Anterior cingulate cortex (tissue), 58 donors: ENCODE measurements at regions not wholly inside any gene's neighbourhood (a gene's known extent, or its start where the extent isn't known, plus 50 kb on each side); places are given as distances from the start of the nearest gene placed in this dataset.
"Not testable (repeated sequence)": the region's sequence is repeated elsewhere in the genome, so short reads cannot be mapped to it uniquely, and the experiment has no call there.

ENCODE experiments used
- DNase-seq, 58 donors: peaks; one replicate each; lab custom pipeline; 2025; lab: John Stamatoyannopoulos, UW

DNA sequence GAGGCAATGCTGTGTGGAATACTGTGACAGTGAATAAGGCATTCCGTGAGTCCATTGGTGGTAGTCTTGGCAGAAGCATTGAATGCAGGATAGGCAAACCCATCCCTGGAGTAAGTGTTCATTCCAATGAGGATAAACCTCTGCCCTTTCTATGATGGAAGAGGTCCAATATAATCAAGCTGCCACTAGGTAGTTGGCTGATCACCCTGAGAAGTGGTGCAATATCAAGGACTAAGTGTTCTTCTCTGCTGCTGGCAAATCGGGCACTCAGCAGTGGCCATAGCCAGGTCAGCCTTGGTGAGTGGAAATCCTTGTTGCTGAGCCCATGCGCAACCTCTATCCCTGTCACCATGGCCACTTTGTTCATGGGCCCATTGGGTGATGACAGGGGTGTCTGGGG is 70.1 kb downstream of the FBXO4 start:
- DNase-seq, result no peak

- no peak for DNase-seq
These were observed 76.6 kb downstream of the FBXO4 start for GRCh38 chr5:42001673-42002072.

- DNase-seq, result not testable (repeated sequence)
These were observed 78.8 kb downstream of the FBXO4 start for GRCh38 chr5:42003852-42004251.

DNA sequence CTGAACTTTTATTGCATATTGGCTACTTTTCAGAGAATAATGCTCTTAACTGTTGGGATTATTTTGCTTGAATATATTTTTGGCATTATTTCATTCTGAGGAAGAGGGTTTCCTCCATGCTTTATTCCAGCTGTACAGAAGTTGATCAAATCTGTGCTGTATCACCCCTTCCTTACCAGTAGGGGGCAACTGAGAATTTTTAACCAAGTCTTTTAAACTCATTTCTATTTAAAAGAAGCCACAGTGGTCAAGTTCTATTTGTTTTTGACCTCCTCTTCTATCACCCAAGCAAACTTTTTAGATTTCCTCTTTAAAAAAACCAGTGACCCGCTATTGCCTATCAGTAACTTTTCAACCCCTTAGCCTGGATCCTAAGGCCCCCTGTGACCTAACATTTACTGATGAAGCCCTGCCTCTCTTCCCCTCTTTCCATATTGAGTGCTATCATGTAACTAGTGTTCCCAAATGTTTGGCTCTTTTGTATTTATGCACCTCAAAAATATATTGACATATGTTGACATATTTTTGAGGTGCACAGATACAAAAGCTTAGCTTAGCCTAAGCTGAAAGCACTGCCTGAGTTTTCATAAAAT is 80.6 kb downstream of the FBXO4 start:
- DNase-seq, result no peak

DNA sequence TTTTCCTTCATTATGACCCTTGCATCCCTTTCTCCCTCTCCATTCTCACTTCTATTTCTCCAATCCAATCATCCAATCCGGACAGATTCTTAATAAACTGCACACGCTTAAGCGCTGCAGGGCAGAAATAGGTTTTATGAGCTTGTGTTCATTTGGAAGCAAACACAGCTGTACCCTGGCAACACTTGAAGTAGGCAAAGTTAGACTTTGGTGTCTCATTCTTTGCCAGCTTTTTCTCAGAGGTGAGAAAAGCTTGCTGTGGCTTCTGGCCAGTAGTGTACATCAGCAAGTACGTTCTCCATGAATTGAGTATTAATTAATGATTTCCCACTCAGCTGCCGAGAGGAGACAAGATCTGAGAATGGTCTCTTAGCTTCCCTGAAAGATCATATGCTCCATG is 88.5 kb downstream of the FBXO4 start:
- DNase-seq, result no peak

DNA sequence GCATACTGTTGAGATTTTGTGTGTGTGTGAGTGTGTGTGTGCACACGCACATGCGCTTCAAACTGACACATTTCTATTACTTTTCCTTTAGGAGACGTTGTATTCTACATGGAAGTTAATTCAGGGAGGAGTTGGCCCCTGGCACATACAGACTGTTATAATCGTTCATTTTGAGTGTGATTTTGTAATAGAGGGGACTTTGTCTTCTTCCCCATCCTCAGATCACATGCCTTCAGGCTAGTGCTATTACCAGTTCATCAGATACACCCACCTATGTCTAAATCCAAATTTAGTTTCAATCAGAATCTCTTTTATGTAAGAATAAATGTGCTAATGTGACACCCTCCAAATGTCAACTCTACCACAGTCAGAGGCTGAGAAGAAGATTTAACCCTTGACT is 90.2 kb downstream of the FBXO4 start:
- DNase-seq, result no peak

- no peak for DNase-seq
These were observed 90.6 kb downstream of the FBXO4 start for GRCh38 chr5:42015681-42016080.

DNA sequence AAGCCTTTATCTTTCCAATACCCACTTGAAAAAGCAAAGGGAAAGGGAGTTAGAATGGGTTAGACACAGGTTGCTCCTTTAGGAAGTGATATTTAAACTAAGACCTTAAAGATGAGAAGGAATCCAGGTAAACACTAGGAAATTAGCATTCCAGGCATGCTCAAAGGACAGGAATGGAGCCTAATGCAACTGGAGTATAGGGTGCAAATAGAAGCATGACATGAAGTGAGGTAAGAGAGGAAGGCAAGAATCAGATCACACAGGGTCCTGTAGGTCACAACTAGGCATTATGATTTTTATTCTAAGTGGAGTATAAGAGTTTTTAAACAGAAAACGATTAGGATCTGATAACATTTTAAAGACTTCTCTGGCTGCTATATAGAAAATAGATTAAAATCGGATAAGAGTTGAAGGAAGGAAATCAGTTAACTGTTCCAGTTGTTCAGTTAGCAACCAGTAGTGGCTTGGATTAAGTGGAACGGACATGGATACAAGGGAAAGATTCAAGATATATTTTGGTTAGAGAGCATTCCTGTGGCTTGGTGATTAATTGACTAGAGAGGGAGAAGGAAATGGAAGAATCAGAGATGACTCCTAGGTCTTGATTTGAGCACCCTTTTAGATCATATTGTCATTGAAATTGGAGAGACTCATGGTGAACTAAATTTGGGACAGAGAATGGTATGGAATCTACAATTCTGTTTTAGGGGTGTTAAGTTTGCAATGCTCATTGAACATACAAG is 95.9 kb downstream of the FBXO4 start:
- no peak for DNase-seq

GRCh38 chr5:42021923-42022322 is 96.8 kb downstream of the FBXO4 start:
- DNase-seq, result no peak

DNA sequence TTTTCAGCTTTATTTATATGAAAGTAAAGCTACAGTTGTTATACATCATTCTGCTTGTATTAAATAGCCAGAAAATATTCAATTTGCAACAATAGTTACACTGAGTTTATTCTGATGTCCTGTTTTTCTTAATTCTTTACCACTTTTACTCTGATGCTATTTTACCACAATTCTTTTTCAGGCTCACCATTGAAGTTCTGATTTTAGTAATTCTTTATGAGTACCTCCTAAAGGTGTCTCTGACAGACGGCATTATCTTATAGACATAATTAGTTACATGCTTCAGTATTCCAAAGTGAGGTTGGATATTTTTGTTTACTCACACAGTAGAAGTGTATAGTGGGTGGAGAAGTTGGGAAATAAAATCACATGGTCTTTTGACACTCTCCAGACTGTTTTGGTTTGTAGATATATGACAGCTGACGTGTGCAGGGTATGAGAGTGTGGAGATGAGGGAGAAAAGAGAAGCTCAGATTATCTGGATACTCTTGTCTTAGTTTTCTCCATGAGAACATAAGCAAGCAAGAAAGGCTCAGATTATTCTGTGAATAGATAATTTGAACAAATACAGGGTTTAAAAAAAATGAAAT is 97.4 kb downstream of the FBXO4 start:
- DNase-seq, result no peak

- DNase-seq, result no peak
These were observed 101.4 kb downstream of the FBXO4 start for GRCh38 chr5:42026446-42026845.

DNA sequence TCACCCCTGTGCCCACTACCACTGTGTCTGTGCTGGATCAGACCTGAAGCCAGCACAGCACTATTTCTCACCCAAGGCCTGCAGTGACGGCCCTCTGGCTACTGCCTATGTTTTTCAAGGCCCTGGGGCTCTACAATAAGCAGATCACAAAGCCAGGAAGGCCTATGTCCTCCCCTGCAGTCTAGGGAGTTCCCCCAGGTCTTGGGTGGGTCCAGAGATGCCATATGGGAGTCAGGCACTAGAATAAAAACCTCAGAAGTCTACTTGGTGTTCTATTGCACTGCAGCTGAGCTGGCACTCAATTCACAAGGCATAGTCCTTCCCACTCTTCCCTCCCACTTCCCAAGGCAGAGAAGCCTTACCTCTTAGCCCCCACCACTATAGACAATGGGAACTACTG is 107.1 kb downstream of the FBXO4 start:
- DNase-seq, result no peak

DNA sequence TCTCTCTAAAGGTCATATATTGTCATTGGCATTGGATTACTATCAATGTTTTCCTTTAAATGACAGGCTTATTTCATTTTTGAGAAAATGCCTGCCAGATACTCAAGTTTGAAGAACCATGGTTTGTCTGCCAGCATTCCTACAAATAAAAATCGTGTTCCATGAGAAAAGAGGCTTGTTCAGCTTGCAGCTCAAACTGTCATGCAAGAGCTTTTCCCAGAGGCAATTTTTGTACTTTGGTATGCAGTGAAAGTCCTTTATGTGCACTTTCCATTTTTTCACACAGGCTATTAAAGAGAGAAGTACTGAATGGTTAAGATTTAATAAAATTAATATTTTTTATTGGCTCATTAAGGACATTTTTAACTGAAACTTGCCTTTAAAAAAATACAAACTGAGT is 110.4 kb downstream of the FBXO4 start:
- no peak for DNase-seq

GRCh38 chr5:42036379-42036778 is 111.3 kb downstream of the FBXO4 start:
- DNase-seq, result no peak

DNA sequence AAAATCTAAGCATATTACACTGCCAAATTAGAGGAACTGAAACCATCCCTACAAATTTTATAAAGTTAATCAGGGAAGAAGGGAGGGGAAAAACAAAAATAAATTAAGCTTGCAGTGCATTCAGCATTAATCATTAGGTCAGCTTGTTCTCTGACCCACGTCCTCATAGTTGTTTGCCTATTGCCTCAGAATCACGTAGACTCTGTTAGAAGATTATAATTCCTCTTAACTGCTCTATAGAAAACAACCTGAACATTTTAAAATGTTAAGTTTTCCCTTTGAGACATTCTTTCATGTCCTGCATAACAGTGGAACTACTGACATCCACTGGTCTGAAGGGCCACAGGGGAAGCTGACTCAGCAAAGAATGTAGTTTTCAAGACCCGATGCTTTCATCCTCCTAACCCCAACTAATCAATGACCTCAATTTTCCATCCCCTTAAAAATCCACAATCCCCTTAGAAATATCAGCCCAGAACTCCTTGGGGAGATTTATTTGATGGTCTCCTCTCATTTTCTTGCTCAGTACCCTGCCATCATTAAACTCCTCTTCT is 112.4 kb downstream of the FBXO4 start:
- DNase-seq, result no peak

DNA sequence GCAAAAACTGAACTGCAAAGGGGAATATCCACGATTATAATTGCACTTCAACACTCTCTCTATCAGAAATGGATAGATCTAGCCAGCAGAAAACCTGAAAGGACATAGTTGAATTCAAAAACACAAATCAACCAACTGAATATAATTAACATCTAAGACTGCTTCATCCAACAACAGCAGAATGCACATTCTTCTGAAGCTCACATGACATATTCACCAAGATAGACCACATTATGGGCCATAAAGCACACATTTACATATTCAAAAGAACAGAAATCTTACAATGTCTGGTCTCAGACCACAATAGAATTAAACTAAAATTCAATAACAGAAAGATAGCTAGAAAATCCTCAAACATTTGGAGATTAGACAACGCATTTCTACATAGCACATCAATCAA is 118.3 kb downstream of the FBXO4 start:
- no peak for DNase-seq

- peak in 3 of 58 donors; percentile 1 to 2 (median 2) for DNase-seq
These were observed 132.2 kb downstream of the FBXO4 start for GRCh38 chr5:42057254-42057690.

GRCh38 chr5:42059291-42059690 is 134.2 kb downstream of the FBXO4 start:
- no peak for DNase-seq

DNA sequence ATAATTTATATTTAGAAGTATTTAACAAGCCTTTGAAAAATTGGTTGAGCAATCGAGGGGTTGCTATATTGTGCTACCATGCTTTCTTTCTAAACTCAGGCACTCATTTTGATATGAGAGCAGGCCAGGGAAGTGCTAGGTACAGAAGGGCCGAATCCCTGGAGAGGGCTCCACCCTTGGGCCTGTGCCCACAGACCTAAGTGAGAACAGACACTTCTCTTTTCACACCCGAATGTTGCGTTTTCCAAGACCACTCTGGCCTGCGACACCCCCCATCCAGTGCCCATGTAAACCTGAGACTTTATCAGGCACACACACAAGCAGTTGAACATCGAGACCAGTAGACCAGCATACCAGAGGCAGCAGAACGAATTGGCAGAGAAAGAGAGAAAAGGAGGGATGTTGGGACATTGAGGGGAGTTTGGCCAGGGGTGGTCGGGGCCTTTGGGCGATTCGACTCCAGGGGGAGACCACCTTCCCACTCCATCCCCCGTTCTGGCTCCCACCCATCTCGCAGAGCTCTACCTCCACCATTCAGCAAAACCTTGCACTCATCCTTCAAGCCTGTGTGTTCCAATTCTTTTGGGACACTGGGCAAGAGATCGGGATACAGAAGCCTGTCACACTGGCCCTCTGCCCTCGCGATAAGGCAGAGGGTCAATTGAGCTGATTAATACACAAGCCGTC is 134.8 kb downstream of the FBXO4 start:
- DNase-seq, result no peak

GRCh38 chr5:42061121-42061520 is 136.0 kb downstream of the FBXO4 start:
- DNase-seq, result no peak

GRCh38 chr5:42064821-42065220 is 139.7 kb downstream of the FBXO4 start:
- DNase-seq, result no peak
